Dendritic cell treated with granulocyte-macrophage colony-stimulating factor and Interleukin-4, amounts not matched to agents 40 ng/mL and 50 ng/mL, for 4 days (primary cell): ENCODE measurements at regions not wholly inside any gene's neighbourhood (a gene's known extent, or its start where the extent isn't known, plus 50 kb on each side); places are given as distances from the start of the nearest gene placed in this dataset.

Experiments
- H3K27ac Mint-ChIP-seq: one replicate; pipeline ENCODE4 v1.8.0; 2022; ENCODE audit warnings: mild to moderate bottlenecking, mixed read lengths
- H3K27me3 Mint-ChIP-seq: one replicate; pipeline ENCODE4 v1.8.0; 2022; ENCODE audit warnings: mild to moderate bottlenecking, mixed read lengths
- H3K36me3 Mint-ChIP-seq: one replicate; pipeline ENCODE4 v1.8.0; 2022; ENCODE audit warnings: low read depth, mixed read lengths
- H3K4me1 Mint-ChIP-seq: one replicate; pipeline ENCODE4 v1.8.0; 2022; ENCODE audit warnings: low read depth, mixed read lengths
- H3K4me3 Mint-ChIP-seq: one replicate; pipeline ENCODE4 v1.8.0; 2022; ENCODE audit warnings: mild to moderate bottlenecking, moderate library complexity, mixed read lengths
- H3K9me3 Mint-ChIP-seq: one replicate; pipeline ENCODE4 v1.8.0; 2022; ENCODE audit warnings: mixed read lengths
- intact Hi-C: fragments of 100-400 bp; cut with micrococcal nuclease; formaldehyde crosslinking; loops from one replicate; pipeline ENCODE4 v1.15.0; 2022

DNA sequence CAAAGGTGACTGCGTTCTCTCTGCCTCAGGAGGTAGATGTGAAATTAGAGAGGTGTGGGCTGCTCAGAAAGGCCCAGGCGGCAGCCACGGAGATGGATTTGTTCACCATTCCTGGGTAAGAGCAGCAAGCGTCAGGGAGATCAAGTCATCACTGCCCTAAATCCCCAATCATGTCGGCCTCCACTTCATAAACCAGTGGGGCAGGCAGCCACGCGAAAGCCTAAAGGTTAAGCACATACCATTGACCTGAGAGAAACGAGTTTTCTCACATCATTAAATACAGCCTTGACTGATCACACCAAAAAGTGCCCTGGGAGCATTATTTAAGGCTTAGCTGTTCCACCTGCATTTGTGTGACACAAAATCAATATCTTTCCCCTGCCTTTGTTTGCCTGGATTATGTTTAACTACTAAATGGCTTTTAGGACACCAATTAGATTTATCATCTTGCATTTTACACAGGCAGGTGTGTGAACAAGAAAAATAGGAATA is 50.7 kb upstream of the FOXB1 start:
- H3K27me3 Mint-ChIP-seq = no peaks in the 10 kb centered on the region
- H3K9me3 Mint-ChIP-seq = no peaks in the 10 kb centered on the region
- no peaks in the 10 kb centered on the region for H3K4me1 Mint-ChIP-seq
- intact Hi-C loops = no loop called here
- no peak overlapping the region for H3K4me3 Mint-ChIP-seq
- H3K27ac Mint-ChIP-seq = no peak overlapping the region
- H3K36me3 Mint-ChIP-seq = no peaks in the 10 kb centered on the region

DNA sequence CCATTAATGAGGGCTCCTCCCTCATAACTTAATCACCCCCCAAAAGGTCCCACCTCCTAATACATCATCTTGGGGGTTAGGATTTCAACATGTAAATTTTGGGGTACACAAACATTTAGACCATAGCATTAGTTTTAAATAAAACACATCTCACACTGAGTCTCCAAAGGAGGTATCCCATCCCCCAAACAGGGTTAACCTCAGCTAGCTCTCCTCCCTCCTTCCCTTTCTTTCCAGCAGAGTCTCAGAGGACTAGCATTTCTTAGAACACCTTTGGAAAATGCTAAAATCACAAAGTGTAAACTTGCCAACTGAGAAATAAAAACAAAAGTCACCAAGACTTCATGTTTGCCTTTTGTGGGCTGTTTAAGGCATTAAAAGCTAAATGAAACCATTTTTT is 51.2 kb upstream of the FOXB1 start:
- Mint-ChIP-seq H3K27me3 (no peaks in the 10 kb centered on the region), H3K4me3 (no peak overlapping the region), H3K4me1 (no peaks in the 10 kb centered on the region), H3K27ac (no peak overlapping the region), H3K36me3 (no peaks in the 10 kb centered on the region), H3K9me3 (no peaks in the 10 kb centered on the region)
- intact Hi-C loops = no loop called here

DNA sequence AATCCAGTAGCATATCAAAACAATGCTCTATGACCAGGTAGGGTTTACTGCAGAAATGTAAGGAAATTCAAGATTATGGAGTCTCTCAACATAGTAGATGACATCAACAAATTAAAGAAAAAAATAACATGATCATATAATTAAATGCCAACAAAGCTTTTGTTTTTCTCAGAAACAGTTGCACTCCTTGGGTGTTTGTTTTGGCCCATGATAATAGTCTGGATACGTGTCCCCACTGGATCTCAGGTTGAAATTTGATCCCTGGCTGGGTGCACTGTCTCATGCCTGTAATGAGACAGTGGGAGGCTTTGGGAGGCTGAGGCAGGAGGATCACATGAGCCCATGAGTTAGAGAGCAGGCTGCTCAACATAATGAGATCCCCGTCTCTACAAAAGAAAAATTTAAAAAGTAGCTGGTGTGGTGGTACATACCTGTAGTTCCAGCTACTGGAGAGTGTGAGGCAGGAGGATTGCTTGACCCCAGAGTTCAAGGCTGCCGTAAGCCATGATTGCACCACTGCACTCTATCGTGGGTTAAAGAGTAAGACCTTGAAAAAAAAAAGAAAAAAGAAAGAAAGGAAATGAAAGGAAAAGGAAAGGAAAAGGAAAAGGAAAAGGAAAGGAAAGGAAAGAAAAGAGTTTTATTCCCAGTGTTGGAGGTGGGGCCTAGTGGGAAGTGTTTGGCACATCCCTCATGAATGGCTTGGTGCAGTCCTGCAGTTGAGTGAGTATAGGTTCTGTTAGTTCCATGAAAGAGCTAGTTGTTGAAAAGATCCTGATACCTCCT is 53.3 kb upstream of the FOXB1 start:
- no peaks in the 10 kb centered on the region for H3K36me3 Mint-ChIP-seq
- H3K27me3 Mint-ChIP-seq = no peaks in the 10 kb centered on the region
- H3K4me1 Mint-ChIP-seq = no peaks in the 10 kb centered on the region
- H3K9me3 Mint-ChIP-seq = no peaks in the 10 kb centered on the region
- H3K27ac Mint-ChIP-seq = no peak overlapping the region
- no peak overlapping the region for H3K4me3 Mint-ChIP-seq
- intact Hi-C loops = no loop called here

DNA sequence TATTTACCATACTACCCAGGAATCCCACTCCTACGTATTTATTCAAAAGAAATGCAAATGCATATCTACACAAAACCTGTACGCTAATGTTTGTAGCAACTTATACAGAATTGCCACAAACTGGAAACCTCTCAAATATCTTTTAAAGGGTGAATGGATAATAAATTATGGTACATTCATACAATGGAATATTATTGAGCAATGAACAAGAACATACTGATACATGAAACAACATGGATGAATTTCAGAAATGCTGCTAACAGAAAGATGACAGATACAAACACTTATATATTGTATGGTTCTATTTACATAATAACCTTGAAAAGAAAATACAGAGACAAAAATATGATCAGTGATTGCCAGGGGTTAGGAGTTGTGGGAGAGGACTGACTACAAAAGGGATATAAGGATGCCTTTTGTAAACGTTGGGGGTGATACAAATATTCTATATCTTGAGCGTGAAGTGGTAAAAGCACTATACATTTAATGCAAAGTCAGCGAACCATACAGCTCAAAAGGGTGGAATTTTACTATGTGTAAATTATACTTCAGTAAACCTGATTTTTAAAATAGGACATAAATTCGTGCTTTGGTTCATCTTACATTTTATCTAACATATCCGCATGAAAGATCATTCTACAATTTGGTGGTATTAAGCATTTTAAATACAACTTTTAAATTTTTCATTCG is 55.0 kb upstream of the FOXB1 start:
- Mint-ChIP-seq H3K4me1 (no peaks in the 10 kb centered on the region), H3K27me3 (no peaks in the 10 kb centered on the region), H3K36me3 (no peaks in the 10 kb centered on the region), H3K27ac (no peak overlapping the region), H3K9me3 (no peaks in the 10 kb centered on the region), H3K4me3 (no peak overlapping the region)
- intact Hi-C loops = no loop called here

DNA sequence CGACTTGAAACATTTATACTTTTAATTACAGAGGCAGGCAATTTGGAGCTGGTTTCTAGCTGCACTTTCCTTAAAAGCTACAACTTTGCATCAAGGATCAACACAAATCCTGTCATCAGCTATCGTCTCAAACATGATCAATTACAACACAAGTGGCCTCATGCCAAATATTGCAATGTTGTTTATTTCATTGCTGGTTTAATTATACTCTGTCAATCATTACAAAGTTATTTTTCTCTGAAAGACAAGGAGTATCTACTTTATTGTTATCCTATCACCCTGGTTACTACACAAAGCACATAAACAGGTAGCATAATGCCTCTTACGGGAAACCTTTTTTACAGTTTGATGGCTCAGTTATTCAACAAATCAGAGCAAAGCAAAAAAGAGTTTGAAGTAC is 58.0 kb upstream of the FOXB1 start:
- Mint-ChIP-seq H3K27ac (no peak overlapping the region), H3K27me3 (no peaks in the 10 kb centered on the region), H3K9me3 (no peaks in the 10 kb centered on the region), H3K36me3 (no peaks in the 10 kb centered on the region), H3K4me1 (no peaks in the 10 kb centered on the region), H3K4me3 (no peak overlapping the region)
- intact Hi-C loops = no loop called here

DNA sequence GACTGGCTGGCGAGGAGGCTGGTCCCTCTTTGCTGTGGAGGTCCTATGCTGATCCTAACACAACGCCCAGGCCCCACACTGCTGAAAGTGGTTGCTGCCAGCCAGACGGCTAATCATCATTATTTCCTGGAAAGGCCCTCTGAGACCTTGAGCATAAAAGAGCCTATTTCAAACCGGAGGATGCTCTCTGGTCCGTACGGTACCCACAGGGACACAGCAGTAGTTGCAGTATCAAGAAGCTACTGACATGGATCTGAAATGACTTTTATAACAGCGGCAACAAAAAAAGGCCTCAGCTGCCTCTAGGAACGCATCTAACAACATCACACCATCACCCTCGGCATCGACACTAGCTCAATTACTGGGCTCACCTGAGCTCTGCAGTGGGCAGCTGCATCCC is 59.1 kb upstream of the FOXB1 start:
- no peak overlapping the region for H3K4me3 Mint-ChIP-seq
- no peaks in the 10 kb centered on the region for H3K27me3 Mint-ChIP-seq
- H3K4me1 Mint-ChIP-seq = no peaks in the 10 kb centered on the region
- no peaks in the 10 kb centered on the region for H3K36me3 Mint-ChIP-seq
- intact Hi-C loops = no loop called here
- H3K9me3 Mint-ChIP-seq = no peaks in the 10 kb centered on the region
- H3K27ac Mint-ChIP-seq = no peak overlapping the region

DNA sequence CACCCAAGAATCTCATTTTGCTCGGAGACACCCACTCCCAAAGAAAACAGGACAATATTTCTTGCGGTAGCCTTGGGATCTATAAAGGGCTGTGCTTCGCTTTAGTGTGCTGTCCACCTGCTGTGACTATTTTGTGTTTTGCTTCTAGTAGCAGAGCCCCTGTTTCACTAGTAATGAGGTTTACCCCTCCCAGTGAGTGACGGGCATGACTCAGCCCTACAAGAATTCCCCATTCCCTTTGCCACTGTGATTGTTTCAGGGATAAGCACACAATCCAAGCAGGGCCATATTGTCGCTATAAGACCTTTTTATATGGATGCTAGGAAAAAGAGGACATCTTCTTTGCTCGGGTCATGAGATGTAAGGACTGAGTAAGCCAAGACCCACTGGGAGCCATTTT is 62.5 kb upstream of the FOXB1 start:
- Mint-ChIP-seq H3K4me3 (no peak overlapping the region), H3K9me3 (no peaks in the 10 kb centered on the region), H3K27me3 (no peaks in the 10 kb centered on the region), H3K27ac (no peak overlapping the region), H3K4me1 (no peaks in the 10 kb centered on the region), H3K36me3 (no peaks in the 10 kb centered on the region)
- intact Hi-C loops = no loop called here

DNA sequence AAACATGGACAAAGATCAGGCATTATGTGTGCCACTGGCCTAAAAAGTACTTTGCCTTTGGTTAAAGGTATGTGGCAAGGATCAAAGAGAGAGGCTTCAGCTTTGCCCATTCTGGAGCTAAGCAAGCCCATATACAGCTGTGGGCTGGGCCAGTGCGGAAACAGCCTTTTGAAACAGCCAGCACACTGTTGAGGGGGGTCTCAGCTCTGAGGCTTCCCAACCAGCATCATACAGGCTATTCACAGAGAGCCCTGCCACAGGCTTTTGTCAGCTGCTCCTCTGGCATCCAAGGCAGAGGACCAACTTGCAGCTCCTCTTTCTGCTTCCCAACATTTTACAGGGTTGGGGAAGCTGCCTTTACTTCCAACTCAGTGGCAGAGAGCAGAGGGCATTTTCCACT is 63.2 kb upstream of the FOXB1 start:
- H3K9me3 Mint-ChIP-seq = no peaks in the 10 kb centered on the region
- intact Hi-C loops = no loop called here

DNA sequence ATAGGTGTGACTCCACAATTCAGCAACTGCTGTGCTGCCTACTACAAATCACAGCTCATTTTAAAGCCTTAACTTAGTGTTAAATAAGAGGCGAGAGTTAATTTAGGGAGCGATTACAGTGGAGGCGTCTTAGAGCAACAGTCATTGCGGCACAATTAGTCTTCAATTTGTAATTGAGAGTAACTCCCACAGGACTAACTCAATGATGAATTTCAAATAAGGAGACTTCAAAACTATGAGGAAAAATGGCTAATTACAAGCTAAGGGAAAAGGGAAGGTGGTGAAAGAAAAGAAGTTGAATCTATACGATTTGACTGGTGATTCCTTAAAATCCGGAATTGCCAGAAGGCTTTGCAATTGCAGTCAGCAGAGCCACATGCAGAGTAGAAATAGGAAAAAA is 63.7 kb upstream of the FOXB1 start:
- Mint-ChIP-seq H3K9me3 (no peaks in the 10 kb centered on the region), H3K27ac (no peak overlapping the region), H3K27me3 (no peaks in the 10 kb centered on the region), H3K4me1 (no peaks in the 10 kb centered on the region), H3K4me3 (no peak overlapping the region), H3K36me3 (no peaks in the 10 kb centered on the region)
- intact Hi-C loops = no loop called here

More for the DNA sequence above, 63.2 kb upstream of the FOXB1 start:
- Mint-ChIP-seq H3K4me3 (no peak overlapping the region), H3K4me1 (no peaks in the 10 kb centered on the region), H3K27me3 (no peaks in the 10 kb centered on the region), H3K36me3 (no peaks in the 10 kb centered on the region), H3K27ac (no peak overlapping the region)

DNA sequence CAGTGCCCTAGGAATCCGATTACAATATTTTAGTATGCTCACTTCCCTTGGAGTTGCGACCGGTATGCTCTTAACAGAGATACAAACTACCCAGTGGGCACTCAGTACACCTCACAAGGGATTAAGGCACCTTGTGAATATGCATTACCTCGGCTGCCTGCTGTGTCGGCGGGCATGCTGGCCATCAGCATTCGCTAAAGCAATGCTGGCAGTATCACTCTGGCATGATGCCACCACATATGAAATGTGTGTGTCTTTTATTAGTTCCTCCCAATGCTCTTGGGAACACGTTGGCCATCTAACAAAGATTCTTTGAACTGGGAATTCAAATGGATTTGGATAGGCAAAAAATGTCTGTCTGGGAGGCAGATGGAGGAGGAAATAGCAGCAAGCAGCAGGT is 67.4 kb upstream of the FOXB1 start:
- no peaks in the 10 kb centered on the region for H3K27me3 Mint-ChIP-seq
- no peak overlapping the region for H3K4me3 Mint-ChIP-seq
- intact Hi-C loops = no loop called here
- no peak overlapping the region for H3K27ac Mint-ChIP-seq
- no peaks in the 10 kb centered on the region for H3K36me3 Mint-ChIP-seq
- H3K4me1 Mint-ChIP-seq = no peaks in the 10 kb centered on the region
- H3K9me3 Mint-ChIP-seq = no peaks in the 10 kb centered on the region

DNA sequence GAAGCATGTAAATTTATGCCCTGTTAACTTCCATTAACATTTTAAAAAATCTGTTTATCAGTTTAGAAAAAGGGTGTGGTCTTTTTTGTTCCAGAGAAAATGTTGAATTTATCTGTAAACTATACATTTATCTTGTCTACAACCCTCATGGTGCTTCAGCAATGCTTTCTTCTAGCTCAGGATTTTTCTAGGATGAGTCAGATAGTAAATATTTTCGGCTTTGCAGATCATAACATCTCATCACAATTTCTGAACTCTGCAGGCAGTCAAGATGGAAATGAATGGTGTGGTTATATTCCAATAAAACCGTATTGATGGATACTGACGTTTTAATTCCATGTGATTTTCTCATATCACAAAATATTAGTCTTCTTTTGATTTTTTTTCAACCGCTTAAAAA is 70.5 kb upstream of the FOXB1 start:
- no peaks in the 10 kb centered on the region for H3K36me3 Mint-ChIP-seq
- intact Hi-C loops = no loop called here

DNA sequence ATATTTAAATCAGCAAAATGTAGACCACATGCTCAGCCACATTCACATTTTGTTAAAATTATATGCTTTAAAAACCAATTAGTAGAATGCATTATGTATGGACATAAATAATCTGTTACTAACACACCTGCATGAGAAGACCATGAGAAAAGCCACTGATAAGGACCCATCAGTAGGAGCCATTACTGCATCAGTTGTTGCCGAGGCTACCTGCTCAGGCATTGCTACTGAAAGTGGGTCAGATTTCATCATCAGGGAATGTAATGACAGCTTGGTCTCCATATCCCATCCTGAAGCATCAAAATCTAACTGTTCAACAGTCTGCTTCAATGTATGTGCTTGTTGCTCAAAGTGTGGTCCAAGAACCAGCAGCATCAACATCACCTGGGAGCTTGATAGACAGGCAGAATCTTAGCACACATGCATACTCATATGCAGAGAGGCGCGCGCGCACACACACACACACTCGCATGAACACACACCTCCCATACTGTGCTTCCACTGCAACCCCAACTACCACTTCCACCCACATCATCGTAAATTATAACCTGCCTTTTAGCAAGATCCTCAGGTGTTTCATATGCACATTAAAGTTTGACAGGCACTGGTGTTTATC is 72.4 kb upstream of the FOXB1 start:
- Mint-ChIP-seq H3K4me1 (no peaks in the 10 kb centered on the region), H3K9me3 (no peaks in the 10 kb centered on the region), H3K4me3 (no peak overlapping the region), H3K36me3 (no peaks in the 10 kb centered on the region), H3K27ac (no peak overlapping the region), H3K27me3 (no peaks in the 10 kb centered on the region)
- intact Hi-C loops = no loop called here

More for the DNA sequence above, 70.5 kb upstream of the FOXB1 start:
- no peak overlapping the region for H3K4me3 Mint-ChIP-seq
- no peaks in the 10 kb centered on the region for H3K4me1 Mint-ChIP-seq
- H3K9me3 Mint-ChIP-seq = no peaks in the 10 kb centered on the region
- H3K27ac Mint-ChIP-seq = no peak overlapping the region
- H3K27me3 Mint-ChIP-seq = no peaks in the 10 kb centered on the region

DNA sequence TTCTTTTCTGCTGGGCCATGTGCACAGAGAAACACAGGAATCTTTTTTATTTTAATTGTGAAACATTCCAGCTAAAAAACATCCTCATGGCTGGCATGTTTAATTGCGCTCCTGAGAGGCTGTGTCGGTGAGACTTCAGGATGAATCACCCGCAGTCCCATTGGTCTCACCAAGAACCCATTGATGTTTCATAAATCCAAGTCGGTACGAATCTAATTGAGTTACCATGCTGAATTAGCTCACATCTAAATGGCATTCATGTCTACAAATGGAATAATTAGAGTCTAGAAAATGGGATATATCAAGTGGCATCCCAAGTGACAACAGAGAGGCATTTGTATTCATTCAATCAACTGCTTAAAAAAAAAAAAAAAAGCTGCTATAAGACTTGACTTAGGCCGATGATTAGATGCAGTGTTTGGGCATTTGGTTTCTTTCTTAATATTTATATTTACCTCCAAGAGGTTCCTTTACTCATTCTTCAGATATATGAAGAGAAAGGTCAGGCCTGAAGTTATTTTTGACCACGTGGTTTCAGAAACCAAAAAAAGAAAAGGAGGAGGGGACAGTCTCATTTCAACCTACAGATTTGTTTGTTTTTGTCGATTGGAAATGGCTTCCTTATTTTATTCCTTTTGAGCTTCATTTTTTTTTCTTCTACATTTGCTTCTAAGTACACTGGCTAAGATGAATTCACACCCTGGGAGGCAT is 79.1 kb upstream of the FOXB1 start:
- Mint-ChIP-seq H3K9me3 (no peaks in the 10 kb centered on the region), H3K4me3 (no peak overlapping the region), H3K36me3 (no peaks in the 10 kb centered on the region), H3K27ac (no peak overlapping the region), H3K4me1 (no peaks in the 10 kb centered on the region), H3K27me3 (no peaks in the 10 kb centered on the region)
- intact Hi-C loops = no loop called here

DNA sequence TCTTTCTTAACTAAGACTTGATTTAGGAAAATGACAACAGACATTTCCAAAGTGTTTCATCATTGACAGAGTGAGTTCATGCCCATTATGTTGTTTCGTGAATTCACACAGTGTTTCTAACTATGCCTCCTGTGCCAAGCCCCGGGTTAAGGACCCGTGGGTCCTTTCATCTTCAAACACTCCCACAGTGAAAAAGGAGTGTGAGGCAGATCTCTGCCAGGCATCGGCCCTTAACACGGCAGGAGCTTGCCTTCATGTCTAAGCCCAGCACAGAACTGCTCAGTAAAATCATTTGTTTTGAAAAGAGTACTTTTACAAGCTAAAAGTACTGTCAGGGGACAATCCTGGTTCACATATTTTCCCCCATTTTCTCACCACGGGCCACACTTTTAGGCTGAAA is 80.0 kb upstream of the FOXB1 start:
- H3K27ac Mint-ChIP-seq = no peak overlapping the region

More for the DNA sequence above, 80.0 kb upstream of the FOXB1 start:
- Mint-ChIP-seq H3K4me3 (no peak overlapping the region), H3K4me1 (no peaks in the 10 kb centered on the region), H3K9me3 (no peaks in the 10 kb centered on the region), H3K36me3 (no peaks in the 10 kb centered on the region), H3K27me3 (no peaks in the 10 kb centered on the region)
- intact Hi-C loops = no loop called here
